GM12878 (cell line): ENCODE measurements at regions not wholly inside any gene's neighbourhood (a gene's known extent, or its start where the extent isn't known, plus 50 kb on each side); places are given as distances from the start of the nearest gene placed in this dataset.

Experiments
- ATAC-seq: fragments of 200-7000 bp; cut with Tn5 transposase; 3 replicates; pipeline ENCODE4 v1.9.1; 2020; ENCODE audit warnings: mild to moderate bottlenecking, moderate library complexity
- BruUV-seq: library from RNA; stranded (reverse); fragments of 400-500 nt; replicated peaks from 2 replicates; lab custom pipeline; 2021; lab: Mats Ljungman, UMichigan
- CTCF ChIA-PET: fragments of 300-600 bp; sonication (Branson Sonifier 250); formaldehyde crosslinking; extraction: SDS; loops from one replicate; lab custom pipeline; 2021; ENCODE audit warnings: inconsistent platforms; lab: Yijun Ruan, JAX
- POLR2A ChIA-PET: fragments of 350-600 bp; formaldehyde crosslinking; extraction: SDS; loops from one replicate; lab custom pipeline; 2021; ENCODE audit warnings: inconsistent platforms; lab: Charles Lee
- RAD21 ChIA-PET: fragments of 300-600 bp; sonication (Branson Sonifier 250); formaldehyde crosslinking; loops from one replicate; lab custom pipeline; 2023; ENCODE audit warnings: antibody characterized with exemption; ENCODE audit not compliant: unreplicated experiment; lab: Charles Lee
- SMC1A ChIA-PET: fragments of 300-600 bp; sonication (Branson Sonifier 250); formaldehyde crosslinking; loops from one replicate; lab custom pipeline; 2023; ENCODE audit not compliant: unreplicated experiment, uncharacterized antibody; lab: Charles Lee
- DNase-seq: peaks from one replicate; pipeline ENCODE4 v3.0.0-alpha.2; 2011; ENCODE audit warnings: low read depth, low spot score
- FAIRE-seq: peaks from 3 replicates; lab custom pipeline; 2011; peaks lifted over from hg19 to GRCh38; lab: Jason Lieb, UNC
- H2AFZ ChIP-seq: 2 replicates; pipeline ENCODE4 v1.6.0; 2011; ENCODE audit warnings: low read depth, low read length, control low read depth; ENCODE audit not compliant: control insufficient read depth
- H3K27ac ChIP-seq: 2 replicates; pipeline ENCODE4 v1.5.1; 2011; ENCODE audit warnings: control low read depth; ENCODE audit not compliant: control insufficient read depth, insufficient read depth
- H3K27me3 ChIP-seq, 2 experiments: replicated peaks in 1 of 2; 2 replicates each; pipeline versions ENCODE4 v1.6.0 to v1.6.1; 2011; ENCODE audit warnings: low read length in 1 of 2; ENCODE audit not compliant: control insufficient read depth in 2 of 2, insufficient read depth in 2 of 2
- H3K36me3 ChIP-seq, 2 experiments: 2 replicates each; pipeline ENCODE4 v1.5.1; 2011; ENCODE audit warnings: low read length in 1 of 2; ENCODE audit not compliant: control insufficient read depth in 2 of 2, insufficient read depth in 2 of 2
- H3K4me1 ChIP-seq: 2 replicates; pipeline ENCODE4 v1.6.1; 2011; ENCODE audit warnings: mild to moderate bottlenecking, low read length, moderate library complexity, mixed read lengths; ENCODE audit not compliant: control insufficient read depth, insufficient read depth
- H3K4me2 ChIP-seq: 2 replicates; pipeline ENCODE4 v1.6.0; 2011; ENCODE audit warnings: control low read depth; ENCODE audit not compliant: control insufficient read depth, insufficient read depth
- H3K4me3 ChIP-seq: fragments of 200-600 bp; sonication (generic); 2 replicates; pipeline ENCODE4 v1.5.1; 2016
- H3K79me2 ChIP-seq: 2 replicates; pipeline ENCODE4 v1.6.0; 2011; ENCODE audit warnings: low read length; ENCODE audit not compliant: control insufficient read depth, insufficient read depth
- H3K9ac ChIP-seq: 2 replicates; pipeline ENCODE4 v1.8.0; 2011; ENCODE audit warnings: low read length, control low read depth, mixed read lengths; ENCODE audit not compliant: control insufficient read depth, insufficient read depth
- H3K9me3 ChIP-seq: replicated peaks from 3 replicates; pipeline ENCODE4 v1.5.1; 2011; ENCODE audit warnings: mild to moderate bottlenecking, low read length; ENCODE audit not compliant: control insufficient read depth, insufficient read depth
- H4K20me1 ChIP-seq: 2 replicates; pipeline ENCODE4 v1.6.0; 2011; ENCODE audit not compliant: control insufficient read depth, insufficient read depth
- CREB1 ChIP-seq: IDR thresholded peaks from 2 replicates; pipeline ENCODE4 v1.6.1; 2012; ENCODE audit warnings: low read depth, mild to moderate bottlenecking, inconsistent platforms
- WGBS: methylation state at CpG from one replicate; pipeline ENCODE4 v1.1.6; 2016; ENCODE audit warnings: low lambda C conversion rate; ENCODE audit not compliant: insufficient replicate concordance, insufficient coverage; ENCODE audit errors: missing lambda C conversion rate; 5-methylcytosine and 5-hydroxymethylcytosine counted together
- in situ Hi-C: fragments of 300-500 bp; cut with MboI; formaldehyde crosslinking; loops from 9 replicates; pipeline ENCODE4 v1.14.3; 2018; ENCODE audit warnings: mixed read lengths
- intact Hi-C: fragments of 100-400 bp; cut with micrococcal nuclease; formaldehyde crosslinking; loops from one replicate; pipeline ENCODE4 v1.14.2; 2022; ENCODE audit not compliant: unreplicated experiment
- TF ChIP-seq, protein P1 (sequence below): fragments of 450-650 bp; IDR thresholded peaks from 2 replicates; pipeline ENCODE4 v1.6.1; 2016; ENCODE audit warnings: mild to moderate bottlenecking

DNA sequence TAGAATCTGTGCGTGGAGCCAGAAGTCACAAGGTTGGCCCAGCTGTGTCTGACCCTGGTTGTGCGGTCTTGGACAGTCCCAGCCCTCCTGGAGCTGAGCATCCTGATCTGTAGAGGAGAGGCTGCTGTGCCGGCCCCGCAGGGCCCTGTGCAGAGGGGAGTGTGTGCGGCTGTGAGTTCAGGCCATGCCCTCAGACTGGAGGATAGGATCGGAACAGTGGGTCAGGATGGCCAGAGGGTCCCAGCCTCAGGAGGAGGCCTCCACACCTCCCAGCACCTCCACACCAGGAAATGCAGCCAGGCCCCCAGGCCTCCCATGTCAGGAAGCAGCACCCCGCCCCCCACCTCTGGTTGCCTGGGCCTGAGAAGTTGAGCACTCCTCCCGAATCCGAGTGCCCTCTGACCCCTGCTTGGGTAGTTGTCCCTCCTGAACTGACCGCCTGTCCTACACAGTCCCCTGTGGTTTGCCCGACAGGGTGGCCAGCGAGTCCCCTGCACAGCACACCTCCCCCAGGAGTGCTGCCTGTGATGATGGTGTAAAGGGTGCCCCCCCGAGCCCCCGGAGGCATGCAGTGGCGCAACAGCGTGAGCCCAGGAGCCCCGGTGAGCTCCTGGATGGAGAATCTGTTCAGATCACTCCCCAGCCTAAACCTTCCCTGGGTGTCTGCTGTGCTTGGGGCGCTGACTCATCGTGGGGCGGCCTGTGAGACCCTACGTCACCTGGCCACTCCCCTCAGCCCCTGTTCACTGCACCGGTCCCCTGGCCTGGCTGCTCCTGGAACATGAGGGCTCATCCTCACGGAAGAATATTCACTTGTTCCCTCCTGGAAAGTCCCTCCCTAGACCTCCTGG lies 285.2 kb downstream of the SEC14L1 start:
- in situ Hi-C loops (loop anchor here (5.0 to 25.0 kb wide), 2 partner anchors 66 to 89 kb away; no protein-coding TSS in a partner anchor), intact Hi-C loops (no loop called here)
- no TSS peak for BruUV-seq
- WGBS = 84% methylated on average over 23 of the region's 23 CpGs
- no peak for FAIRE-seq
- POLR2A ChIA-PET = interaction anchor here (1.2 to 2.0 kb wide), 2 partner anchors 15 to 20 kb away, joined by 3 to 7 read pairs; no protein-coding TSS in a partner anchor
- RAD21 ChIA-PET = interaction anchor here (1.1 to 5.8 kb wide), 2 partner anchors 90 to 94 kb away, joined by 3 to 56 read pairs; no protein-coding TSS in a partner anchor
- Histone ChIP-seq H3K27me3 (no peaks in the 10 kb centered on the region), H3K27ac (peak overlapping the region; percentile 35), H3K4me1 (peaks cover 60% of the 10 kb centered on the region), H3K9me3 (no peaks in the 10 kb centered on the region), H2AFZ (no peak overlapping the region), H3K79me2 (peaks cover 20% of the 10 kb centered on the region), H3K9ac (no peak overlapping the region)
- ATAC-seq = peak; percentile 30; the same call in 1 of the 3 replicates
- DNase-seq = no peak
- TF ChIP-seq, protein P1, sequence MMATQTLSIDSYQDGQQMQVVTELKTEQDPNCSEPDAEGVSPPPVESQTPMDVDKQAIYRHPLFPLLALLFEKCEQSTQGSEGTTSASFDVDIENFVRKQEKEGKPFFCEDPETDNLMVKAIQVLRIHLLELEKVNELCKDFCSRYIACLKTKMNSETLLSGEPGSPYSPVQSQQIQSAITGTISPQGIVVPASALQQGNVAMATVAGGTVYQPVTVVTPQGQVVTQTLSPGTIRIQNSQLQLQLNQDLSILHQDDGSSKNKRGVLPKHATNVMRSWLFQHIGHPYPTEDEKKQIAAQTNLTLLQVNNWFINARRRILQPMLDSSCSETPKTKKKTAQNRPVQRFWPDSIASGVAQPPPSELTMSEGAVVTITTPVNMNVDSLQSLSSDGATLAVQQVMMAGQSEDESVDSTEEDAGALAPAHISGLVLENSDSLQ = no peak
- TF ChIP-seq CREB1 = peak; percentile 75
- TF ChIP-seq, all 136 proteins: peak for 1
- SMC1A ChIA-PET = interaction anchor here (1.0 to 6.7 kb wide), 4 partner anchors 14 to 93 kb away, joined by 3 to 60 read pairs (median 5); no protein-coding TSS in a partner anchor
- Histone ChIP-seq H3K4me2 (no peak overlapping the region; the same call in 1 of the 2 replicates), H3K4me3 (no peak overlapping the region), H3K36me3 (peaks cover 1 to 2% of the 10 kb centered on the region in 2 experiments; a peak in 2 of 4 replicates), H4K20me1 (peaks cover 4% of the 10 kb centered on the region; the same call in 1 of the 2 replicates)
- CTCF ChIA-PET = interaction anchor here (1.6 to 5.7 kb wide), 4 partner anchors 12 to 95 kb away, joined by 7 to 83 read pairs (median 40); no protein-coding TSS in a partner anchor
